G401.6 (cell line): ENCODE measurements at regions not wholly inside any gene's neighbourhood (a gene's known extent, or its start where the extent isn't known, plus 50 kb on each side); places are given as distances from the start of the nearest gene placed in this dataset.
"Not testable (repeated sequence)": the region's sequence is repeated elsewhere in the genome, so short reads cannot be mapped to it uniquely, and the experiment has no call there.

Experiments
- FAIRE-seq: peaks from 2 replicates; lab custom pipeline; 2012; peaks lifted over from hg19 to GRCh38; lab: Jason Lieb, UNC

- FAIRE-seq = not testable (repeated sequence)
Observed at GRCh38 chr3:10109-10996, 186.2 kb upstream of the CHL1 start.

GRCh38 chr3:11734-12133 lies 184.8 kb upstream of the CHL1 start:
- FAIRE-seq = no peak

- FAIRE-seq = no peak
Observed at GRCh38 chr3:14652-15051, 181.9 kb upstream of the CHL1 start.

- no peak for FAIRE-seq
Observed at GRCh38 chr3:16366-16765, 180.2 kb upstream of the CHL1 start.

- FAIRE-seq = no peak
Observed at GRCh38 chr3:20421-20820, 176.1 kb upstream of the CHL1 start.

- no peak for FAIRE-seq
Observed at GRCh38 chr3:24006-24405, 172.6 kb upstream of the CHL1 start.

- FAIRE-seq = no peak
Observed at GRCh38 chr3:25056-25455, 171.5 kb upstream of the CHL1 start.

- not testable (repeated sequence) for FAIRE-seq
Observed at GRCh38 chr3:35985-36384, 160.6 kb upstream of the CHL1 start.

GRCh38 chr3:42871-43744 lies 153.5 kb upstream of the CHL1 start:
- peak; percentile 53 for FAIRE-seq

- FAIRE-seq = no peak
Observed at GRCh38 chr3:44028-44676, 152.4 kb upstream of the CHL1 start.

GRCh38 chr3:44941-45340 lies 151.6 kb upstream of the CHL1 start:
- FAIRE-seq = not testable (repeated sequence)

GRCh38 chr3:46576-46975 lies 150.0 kb upstream of the CHL1 start:
- no peak for FAIRE-seq

- FAIRE-seq = not testable (repeated sequence)
Observed at GRCh38 chr3:53441-53840, 143.1 kb upstream of the CHL1 start.

- no peak for FAIRE-seq
Observed at GRCh38 chr3:54240-54639, 142.3 kb upstream of the CHL1 start.

- FAIRE-seq = no peak
Observed at GRCh38 chr3:56672-57071, 139.9 kb upstream of the CHL1 start.

- no peak for FAIRE-seq
Observed at GRCh38 chr3:59854-60253, 136.7 kb upstream of the CHL1 start.

GRCh38 chr3:63095-63765 lies 133.3 kb upstream of the CHL1 start:
- FAIRE-seq = no peak

GRCh38 chr3:69690-70089 lies 126.9 kb upstream of the CHL1 start:
- no peak for FAIRE-seq

- FAIRE-seq = no peak
Observed at GRCh38 chr3:72776-73175, 123.8 kb upstream of the CHL1 start.

- FAIRE-seq = no peak
Observed at GRCh38 chr3:73271-73670, 123.3 kb upstream of the CHL1 start.

GRCh38 chr3:74676-75243 lies 121.8 kb upstream of the CHL1 start:
- no peak for FAIRE-seq

GRCh38 chr3:75260-75659 lies 121.3 kb upstream of the CHL1 start:
- FAIRE-seq = no peak
